NCI-H524 (cell line): ENCODE measurements at regions not wholly inside any gene's neighbourhood (a gene's known extent, or its start where the extent isn't known, plus 50 kb on each side); places are given as distances from the start of the nearest gene placed in this dataset.

Source experiments
- DNase-seq, 2 experiments: peaks; one replicate each; lab custom pipeline; 2025; lab: John Stamatoyannopoulos, UW

DNA sequence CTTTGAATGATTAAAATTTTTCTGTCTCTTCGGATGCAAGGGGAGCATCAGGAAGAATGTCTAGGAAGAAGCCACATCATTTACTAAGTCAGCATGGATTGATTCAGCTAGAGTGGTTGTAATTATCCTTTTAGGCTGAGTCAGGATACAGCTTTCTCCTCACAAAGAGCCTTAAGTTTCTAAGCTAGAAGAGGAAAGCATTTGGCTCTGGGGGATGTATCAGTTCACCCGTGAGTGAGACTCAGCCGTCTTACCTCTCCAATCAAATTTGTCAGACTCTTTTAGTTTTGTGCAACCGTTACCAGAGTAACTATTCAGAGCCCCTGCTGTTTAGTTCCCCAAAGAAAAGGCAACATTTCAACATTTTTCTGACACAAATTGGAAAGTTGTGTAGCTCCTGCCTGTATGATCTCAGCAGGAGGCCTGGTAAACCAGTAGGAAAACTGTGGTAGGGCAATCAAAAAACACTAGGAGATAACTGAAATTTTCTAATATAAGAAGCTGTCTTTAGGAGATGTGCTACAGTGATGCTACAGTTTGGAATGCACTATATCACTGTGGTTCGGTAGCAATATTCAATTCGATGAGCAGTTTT is 432.4 kb upstream of the LUZP2 start:
- no peak for DNase-seq

GRCh38 chr11:24068197-24068596 is 428.7 kb upstream of the LUZP2 start:
- no peak for DNase-seq

DNA sequence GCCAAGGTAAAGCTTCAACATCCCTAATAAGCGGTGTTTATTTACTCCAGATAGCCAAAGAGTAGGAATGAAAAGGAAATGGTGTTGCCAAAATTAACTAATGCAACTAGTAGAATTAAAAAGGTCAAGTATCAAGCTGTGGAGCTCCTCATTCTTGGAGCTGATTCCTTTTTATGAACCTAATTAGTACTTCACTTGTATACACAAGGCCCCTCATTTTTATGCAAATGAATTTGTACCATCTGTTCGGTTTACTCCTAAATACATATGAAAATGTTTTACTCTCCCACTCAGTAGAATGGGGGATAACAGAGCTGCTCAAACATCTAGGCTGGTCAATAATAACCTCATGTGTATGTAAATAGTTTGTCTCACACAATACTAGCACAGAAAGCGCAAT is 426.4 kb upstream of the LUZP2 start:
- DNase-seq = no peak

- no peak for DNase-seq
Observed at GRCh38 chr11:24078018-24078417, 418.8 kb upstream of the LUZP2 start.

DNA sequence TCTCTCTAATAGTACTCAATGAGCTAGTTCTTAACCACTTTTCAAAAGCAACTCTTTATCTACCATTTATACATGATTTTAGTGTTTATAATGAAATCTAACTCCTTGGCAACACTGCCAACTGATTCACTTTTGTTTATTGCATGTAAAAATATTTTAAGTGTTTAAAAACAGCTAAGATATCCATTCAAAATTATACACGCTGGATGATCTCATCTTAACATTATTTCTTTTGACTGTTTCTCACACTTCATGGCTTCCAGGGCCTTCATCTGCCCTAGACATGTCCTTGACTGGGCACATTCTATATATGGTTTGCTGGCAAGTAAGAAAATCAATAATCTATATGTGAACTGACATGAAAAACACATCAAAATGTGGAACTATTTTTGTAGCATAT is 414.6 kb upstream of the LUZP2 start:
- DNase-seq = no peak

- DNase-seq = no peak
Observed at GRCh38 chr11:24082860-24083259, 414.0 kb upstream of the LUZP2 start.

GRCh38 chr11:24084956-24085355 is 411.9 kb upstream of the LUZP2 start:
- no peak for DNase-seq

GRCh38 chr11:24086921-24087320 is 409.9 kb upstream of the LUZP2 start:
- DNase-seq = no peak

DNA sequence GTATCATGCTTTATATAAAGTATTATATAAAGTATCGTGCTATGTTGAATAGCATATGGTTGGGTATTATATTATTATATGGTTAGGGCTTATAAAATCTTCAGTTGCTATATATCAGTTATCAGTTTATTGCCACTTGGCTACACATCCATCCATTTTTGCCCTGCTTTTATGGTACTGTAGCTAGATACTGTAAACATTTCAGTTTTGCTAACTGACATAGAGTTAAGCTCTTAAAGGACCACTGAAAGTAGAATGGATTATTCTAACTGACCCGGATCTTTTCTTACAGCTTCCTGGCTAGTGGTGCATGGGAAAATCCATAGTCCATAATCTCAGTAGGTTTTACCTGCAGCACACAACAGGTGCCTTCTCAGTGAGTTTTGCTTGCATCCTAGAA is 405.3 kb upstream of the LUZP2 start:
- no peak for DNase-seq

- no peak for DNase-seq
Observed at GRCh38 chr11:24093375-24093774, 403.5 kb upstream of the LUZP2 start.

DNA sequence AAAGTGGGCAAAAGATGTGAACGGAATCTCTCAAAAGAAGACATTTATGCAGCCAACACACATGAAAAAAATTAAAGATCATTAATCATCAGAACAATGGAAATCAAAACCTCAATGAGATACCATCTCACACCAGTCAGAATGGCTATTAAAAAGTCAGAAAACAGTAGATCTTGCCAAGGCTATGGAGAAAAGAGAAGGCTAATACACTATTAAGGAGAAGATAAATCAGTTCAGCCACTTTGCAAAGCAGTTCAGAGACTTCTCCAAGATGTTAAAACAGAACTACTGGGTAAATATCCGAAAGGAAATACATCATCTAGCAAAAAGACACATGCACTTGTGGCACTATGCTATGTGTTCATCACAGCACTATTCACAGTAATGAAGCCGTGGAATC is 388.2 kb upstream of the LUZP2 start:
- no peak for DNase-seq

- no peak for DNase-seq
Observed at GRCh38 chr11:24122291-24122690, 374.6 kb upstream of the LUZP2 start.

- DNase-seq = no peak
Observed at GRCh38 chr11:24124876-24125275, 372.0 kb upstream of the LUZP2 start.

GRCh38 chr11:24131698-24132097 is 365.2 kb upstream of the LUZP2 start:
- no peak for DNase-seq

DNA sequence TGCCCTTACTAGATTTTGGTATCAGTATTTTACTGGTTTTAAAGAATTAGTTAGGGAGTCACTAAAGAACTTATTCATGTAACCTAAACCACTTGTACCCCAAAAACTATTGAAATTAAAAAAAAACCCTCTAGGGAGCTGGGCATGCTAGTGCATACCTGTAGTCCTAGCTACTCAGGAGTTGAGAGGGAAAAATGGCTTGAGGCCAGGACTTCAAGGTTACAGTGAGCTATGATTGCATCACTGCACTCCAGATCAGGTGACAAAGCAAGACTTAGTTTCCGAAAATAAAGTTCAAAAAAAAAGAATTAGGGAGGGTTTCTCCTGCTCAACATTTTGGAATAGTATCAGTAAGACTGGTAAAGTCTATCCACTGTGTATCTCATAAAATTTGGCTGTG is 364.4 kb upstream of the LUZP2 start:
- no peak for DNase-seq

DNA sequence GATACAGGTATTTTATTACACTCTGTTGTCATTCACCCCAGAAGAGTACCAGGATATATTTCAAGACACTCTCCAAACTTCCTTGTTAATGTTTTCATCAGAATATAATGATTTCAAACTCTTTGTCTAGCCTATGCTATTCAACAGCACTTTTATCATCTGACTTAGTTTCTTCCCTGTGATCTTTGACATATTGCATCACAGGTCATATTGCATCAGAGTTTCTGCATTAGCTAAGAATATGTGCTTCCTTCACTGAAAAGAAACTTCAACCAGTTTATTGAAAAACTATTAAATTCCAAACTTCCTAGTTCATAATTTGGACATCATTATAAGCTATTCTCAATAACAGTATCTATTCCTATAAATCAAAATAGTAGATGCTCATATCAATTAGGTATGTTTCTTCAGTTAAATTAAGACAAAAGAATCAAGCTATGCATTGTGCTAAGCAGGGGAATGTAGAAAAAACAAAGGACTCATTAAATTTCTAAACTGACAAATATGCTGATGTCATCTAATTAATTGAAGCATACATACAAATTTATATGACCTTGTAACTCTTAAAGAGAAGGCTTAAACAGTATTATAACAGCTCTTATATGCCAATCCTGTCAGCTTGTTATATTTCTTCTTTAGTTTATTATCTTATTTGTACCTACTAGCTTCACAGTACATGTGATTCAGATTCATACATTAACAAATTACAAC is 361.8 kb upstream of the LUZP2 start:
- DNase-seq = no peak

DNA sequence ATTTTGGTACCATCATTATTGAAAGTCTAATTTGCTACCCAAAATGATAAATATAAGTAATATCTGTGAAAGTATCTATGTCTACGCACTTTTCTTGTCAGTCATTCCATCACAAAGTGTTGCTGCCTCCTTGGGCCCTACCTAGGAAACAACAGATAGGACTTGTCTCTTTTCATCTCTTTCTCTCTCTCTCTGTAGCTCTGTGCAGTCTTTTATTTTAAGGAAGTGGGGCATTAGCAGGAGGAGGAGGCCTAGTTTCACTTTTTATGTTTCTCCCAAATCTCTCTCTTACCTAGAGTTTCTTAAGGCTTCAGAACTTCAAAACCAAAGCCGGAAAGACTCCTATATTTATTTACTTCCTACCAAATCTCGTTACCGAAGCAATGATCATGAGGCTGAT is 354.8 kb upstream of the LUZP2 start:
- no peak for DNase-seq

DNA sequence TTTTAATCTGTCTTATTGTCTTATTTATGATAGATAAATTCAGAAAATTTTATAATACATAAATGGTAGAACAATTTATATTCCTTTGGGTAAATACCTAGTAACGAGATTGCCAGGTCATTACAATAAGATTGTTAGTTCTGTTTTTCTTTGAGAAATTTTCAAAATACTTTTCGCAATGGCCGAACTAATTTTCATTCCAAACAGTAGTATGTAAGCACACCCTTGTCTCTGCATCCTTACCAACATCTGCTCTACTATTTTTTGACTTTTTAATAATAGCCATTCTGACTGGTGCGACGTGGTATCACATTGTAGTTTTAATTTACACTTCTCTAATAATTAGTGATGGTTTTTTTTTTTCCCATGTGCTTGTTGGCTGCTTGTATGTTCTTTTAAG is 351.4 kb upstream of the LUZP2 start:
- no peak for DNase-seq

- DNase-seq = no peak
Observed at GRCh38 chr11:24153337-24153736, 343.5 kb upstream of the LUZP2 start.

GRCh38 chr11:24155792-24156191 is 341.1 kb upstream of the LUZP2 start:
- no peak for DNase-seq

GRCh38 chr11:24157316-24157715 is 339.5 kb upstream of the LUZP2 start:
- DNase-seq = no peak

DNA sequence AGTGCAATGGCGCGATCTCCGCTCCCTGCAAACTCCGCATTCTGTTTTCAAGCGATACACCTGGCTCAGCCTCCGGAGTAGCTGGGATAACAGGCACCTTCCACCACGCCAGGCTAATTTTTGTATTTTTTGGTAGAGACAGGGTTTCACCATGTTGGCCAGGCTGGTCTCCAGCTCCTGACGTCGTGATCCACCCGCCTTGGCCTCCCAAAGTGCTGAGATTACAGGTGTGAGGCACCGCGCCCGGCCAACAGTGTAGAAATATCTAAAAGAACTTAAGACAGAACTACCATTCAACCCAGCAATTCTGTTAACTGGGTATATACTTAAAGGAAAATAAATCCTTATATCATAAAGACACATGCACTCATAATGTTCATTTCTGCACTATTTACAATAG is 335.3 kb upstream of the LUZP2 start:
- DNase-seq = no peak

DNA sequence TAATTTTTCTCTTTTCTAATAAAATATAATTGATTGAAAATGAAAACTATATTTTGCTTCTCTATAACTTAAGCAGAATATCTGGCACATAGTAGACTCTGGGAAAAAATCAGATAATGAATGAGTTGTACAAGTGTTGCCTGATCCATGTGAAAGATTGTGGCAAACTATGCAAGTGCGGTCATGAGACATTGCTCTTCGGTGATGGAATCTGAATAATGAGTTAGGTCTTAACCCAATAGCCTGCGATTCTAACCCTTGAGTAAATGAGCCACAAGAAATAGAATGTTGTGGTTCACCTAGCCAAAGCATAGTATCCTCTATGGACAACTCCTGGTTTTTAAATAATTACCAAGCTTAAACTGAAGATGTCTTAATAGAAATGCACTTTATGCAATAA is 333.7 kb upstream of the LUZP2 start:
- no peak for DNase-seq

DNA sequence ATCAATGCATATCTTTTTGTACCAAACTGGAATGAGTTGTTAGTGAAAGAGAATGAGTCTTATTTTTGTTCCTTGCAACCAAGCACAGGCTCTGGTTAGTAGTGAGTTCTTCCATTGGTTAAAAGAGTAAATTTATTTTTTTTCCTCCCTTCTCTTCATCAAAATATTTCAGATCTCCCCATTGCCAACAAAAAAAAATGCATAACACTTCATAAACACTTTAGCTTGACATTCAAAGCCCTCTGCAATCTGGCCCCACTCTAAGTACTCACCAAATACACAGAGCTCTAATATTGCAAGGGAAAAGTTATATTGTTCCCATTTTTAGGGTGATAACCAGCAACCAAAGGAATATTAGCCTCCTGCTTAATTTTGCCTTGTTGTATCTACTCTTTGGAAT is 333.0 kb upstream of the LUZP2 start:
- no peak for DNase-seq
